ENCODE measurements at regions not wholly inside any gene's neighbourhood (a gene's known extent, or its start where the extent isn't known, plus 50 kb on each side); places are given as distances from the start of the nearest gene placed in this dataset.
"Not testable (repeated sequence)": the region's sequence is repeated elsewhere in the genome, so short reads cannot be mapped to it uniquely, and the experiment has no call there.

DNA sequence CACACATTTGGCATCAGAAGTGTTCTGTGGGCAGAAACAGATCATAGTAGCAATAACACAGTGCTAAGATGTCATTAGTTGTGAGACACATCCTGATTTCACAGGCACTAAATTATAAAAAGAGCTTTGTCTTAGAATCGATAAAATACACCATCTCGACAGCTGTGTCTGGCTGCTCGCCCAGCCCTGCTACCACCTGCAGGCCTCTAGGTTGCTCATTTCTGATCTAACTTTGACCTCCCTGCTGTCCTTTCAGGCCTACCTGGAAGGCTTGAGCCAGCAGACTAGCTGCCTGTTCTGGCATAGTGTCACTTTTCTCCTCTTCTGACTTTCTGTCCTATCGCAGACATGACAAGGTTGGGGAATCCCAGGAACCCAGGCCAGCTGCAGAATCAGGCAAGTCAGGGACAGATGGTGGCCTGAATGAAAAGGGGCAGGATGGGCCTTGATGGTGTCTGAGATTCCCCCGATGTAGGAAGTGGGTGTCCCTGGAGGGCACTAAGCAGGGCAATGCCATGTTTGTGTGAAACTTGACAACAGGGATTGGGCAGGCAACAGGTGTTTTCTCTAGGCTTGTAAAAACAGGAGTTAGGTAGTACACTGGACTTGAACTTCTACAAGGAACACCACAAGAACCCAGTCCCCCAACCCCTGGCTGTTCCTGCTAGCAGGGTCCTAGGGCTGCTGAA is 66.6 kb upstream of the RHOU start:
- DNase-seq (ENCODE audit: low read depth in 3 of 3), result no peak

DNA sequence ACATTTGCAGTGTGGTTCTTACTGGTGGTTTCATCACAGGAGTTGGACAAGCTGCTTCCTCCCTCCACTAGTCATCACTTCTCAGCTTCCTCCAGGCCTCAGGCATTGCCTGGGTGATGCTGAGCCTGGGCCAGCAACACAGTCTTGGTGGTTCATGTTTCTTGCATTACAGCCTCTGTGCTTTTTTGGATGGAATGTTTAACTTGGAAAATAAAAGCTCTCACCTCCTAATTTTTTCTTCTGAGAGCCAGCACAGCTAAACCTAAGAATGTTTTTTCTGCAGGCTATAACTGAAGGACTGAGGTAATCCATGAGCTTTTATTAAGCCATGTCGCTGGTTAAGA is 66.1 kb upstream of the RHOU start:
- DNase-seq (ENCODE audit: low read depth in 3 of 3), result no peak

DNA sequence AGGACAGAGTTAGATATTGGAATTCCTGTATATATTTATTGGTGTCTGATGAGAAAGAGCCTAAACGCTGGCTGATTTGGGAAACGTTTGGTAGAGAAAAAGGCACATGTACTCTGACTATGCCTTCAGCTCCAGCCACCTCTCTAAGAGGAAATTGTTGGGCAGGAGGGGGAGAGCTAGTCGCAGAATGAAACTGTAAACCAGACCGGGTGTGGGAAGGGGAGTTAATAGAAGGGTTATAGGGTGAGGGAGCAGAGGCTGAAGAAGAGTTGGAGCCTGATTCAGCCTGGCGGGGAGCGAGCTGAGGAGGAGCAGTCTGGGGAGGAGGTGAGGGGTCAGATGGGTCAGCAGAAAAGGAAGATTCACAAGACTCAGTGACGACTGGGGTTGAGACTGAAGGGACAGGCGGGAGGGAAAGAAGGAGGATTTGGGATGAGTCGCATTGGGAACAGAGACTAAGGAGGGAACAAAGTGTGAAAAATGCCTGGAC is 54.2 kb upstream of the RHOU start:
- not testable (repeated sequence) for DNase-seq (ENCODE audit: low read depth in 3 of 3)

DNA sequence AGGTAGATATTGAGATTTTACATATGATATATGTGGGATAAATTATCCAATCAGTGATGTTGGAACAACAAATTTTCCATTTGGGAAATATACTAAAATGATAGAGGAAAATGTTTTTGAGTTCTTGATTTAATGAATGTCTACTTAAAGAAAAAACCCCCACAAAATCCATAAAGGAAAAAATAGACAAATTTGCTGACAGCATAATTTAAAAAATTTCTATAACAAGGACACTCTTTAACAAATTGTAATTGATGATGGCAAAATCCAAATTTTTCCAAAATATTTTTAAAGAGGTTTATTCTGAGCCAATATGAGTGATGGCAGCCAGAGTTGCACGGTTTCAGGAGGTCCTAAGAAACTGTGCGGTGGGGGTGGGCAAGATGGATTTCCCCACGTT is 51.9 kb upstream of the RHOU start:
- no peak for DNase-seq (ENCODE audit: low read depth in 3 of 3)

DNA sequence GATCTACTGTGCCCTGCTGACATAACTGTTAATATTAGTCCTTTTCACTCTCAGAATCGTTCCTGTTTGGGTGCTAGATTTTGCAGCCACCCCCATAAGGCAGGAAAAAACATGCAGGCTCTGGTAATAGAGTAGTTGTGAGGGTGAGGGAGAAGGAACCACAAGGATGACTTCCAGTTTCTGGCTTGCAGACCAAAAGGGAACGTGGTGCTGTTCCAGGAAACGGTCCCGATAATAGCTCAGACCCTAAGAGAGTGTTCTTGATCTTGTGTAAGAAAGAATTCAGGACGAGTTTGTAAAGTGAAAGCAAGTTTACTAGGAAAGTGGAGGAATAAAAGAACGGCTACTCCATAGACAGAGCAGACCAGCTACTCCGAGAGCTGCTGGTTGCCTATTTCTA is 50.7 kb upstream of the RHOU start:
- DNase-seq (ENCODE audit: low read depth in 3 of 3), result no peak

DNA sequence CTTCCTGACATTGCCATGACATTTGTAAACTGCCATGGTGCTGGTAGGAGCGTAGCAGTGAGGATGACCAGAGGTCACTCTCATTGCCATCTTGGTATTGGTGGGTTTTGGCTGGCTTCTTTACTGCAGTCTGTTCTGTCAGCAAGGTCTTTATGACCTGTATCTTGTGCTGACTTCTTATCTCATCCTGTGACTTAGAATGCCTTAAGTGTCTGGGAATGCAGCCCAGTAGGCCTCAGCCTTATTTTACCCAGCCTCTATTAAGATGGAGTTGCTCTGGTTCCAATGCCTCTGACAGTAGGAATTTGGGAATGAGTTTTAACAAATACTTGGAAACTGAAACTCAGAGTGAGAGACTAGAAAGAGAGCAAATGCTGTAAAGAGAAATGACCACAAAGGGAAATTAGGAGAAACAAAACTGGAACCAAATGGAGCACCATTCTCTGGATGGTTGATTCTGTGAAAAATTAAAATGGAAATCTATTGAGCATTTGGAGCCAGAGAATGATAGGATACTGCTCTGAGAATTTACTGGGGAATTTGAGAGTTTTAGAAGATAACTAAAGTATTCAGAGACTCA is 50.1 kb upstream of the RHOU start:
- no peak for DNase-seq (ENCODE audit: low read depth in 3 of 3)
